T-cell (primary cell): ENCODE measurements at regions not wholly inside any gene's neighbourhood (a gene's known extent, or its start where the extent isn't known, plus 50 kb on each side); places are given as distances from the start of the nearest gene placed in this dataset.

Source experiments
- ATAC-seq, 4 experiments: fragments of 200-7000 bp in 3 of 4; fragments of 150-1000 bp in 1 of 4; cut with Tn5 transposase; replicated peaks in 1 of 4; 1 replicate in 3 of 4; 2 replicates in 1 of 4; pipeline ENCODE4 v1.10.0; 2021; ENCODE audit warnings: moderate library complexity in 3 of 4, mild to moderate bottlenecking in 2 of 4, moderate number of reproducible peaks in 1 of 4
- CTCF ChIA-PET, 2 donors: fragments of 300-600 bp; sonication (Branson Sonifier 250); formaldehyde crosslinking; loops; one replicate each; lab custom pipeline; 2022; ENCODE audit warnings: antibody characterized with exemption in 2 of 2; lab: Charles Lee
- POLR2A ChIA-PET, 2 donors: fragments of 300-600 bp; sonication (Branson Sonifier 250); formaldehyde crosslinking; loops; one replicate each; lab custom pipeline; 2022; ENCODE audit warnings: antibody characterized with exemption in 2 of 2; lab: Charles Lee
- DNase-seq, 35 experiments: peaks; one replicate each; pipeline versions ENCODE4 v3.0.0 to v3.0.0-alpha.2; 2013 to 2023
- H3K27ac ChIP-seq: one replicate; pipeline ENCODE4 v1.5.1; 2013; ENCODE audit warnings: low read length
- H3K27me3 ChIP-seq, 2 experiments: replicated peaks in 1 of 2; 1 replicate in 1 of 2; 2 replicates in 1 of 2; pipeline versions ENCODE4 v1.6.1 to v1.7.0; 2013; ENCODE audit warnings: low read length in 1 of 2, mixed read lengths in 1 of 2; ENCODE audit not compliant: control insufficient read depth in 2 of 2, insufficient read depth in 2 of 2; ENCODE audit errors: extremely low read depth in 1 of 2
- H3K36me3 ChIP-seq, 2 donors: 1 replicate in 1 of 2; 2 replicates in 1 of 2; pipeline versions ENCODE4 v1.6.1 to v1.7.0; 2013; ENCODE audit warnings: low read length in 1 of 2; ENCODE audit not compliant: control insufficient read depth in 2 of 2, insufficient read depth in 1 of 2; ENCODE audit errors: extremely low read depth in 1 of 2
- H3K4me1 ChIP-seq, 2 experiments: 1 replicate in 1 of 2; 2 replicates in 1 of 2; pipeline versions ENCODE4 v1.6.1 to v1.7.0; 2013; ENCODE audit warnings: low read length in 2 of 2, mixed read lengths in 1 of 2; ENCODE audit not compliant: insufficient read depth in 2 of 2, control insufficient read depth in 1 of 2; ENCODE audit errors: extremely low read depth in 1 of 2
- H3K4me3 ChIP-seq, 2 donors: 1 replicate in 1 of 2; 2 replicates in 1 of 2; pipeline versions ENCODE4 v1.5.1 to v1.7.0; 2013; ENCODE audit warnings: mild to moderate bottlenecking in 2 of 2, low read length in 1 of 2, moderate library complexity in 1 of 2; ENCODE audit not compliant: control insufficient read depth in 1 of 2; ENCODE audit errors: extremely low read depth in 1 of 2
- H3K9me3 ChIP-seq: 2 replicates; pipeline ENCODE4 v1.7.0; 2013
- H3K27ac Mint-ChIP-seq, 2 donors: one replicate each; pipeline ENCODE4 v1.8.0; 2020 to 2021; ENCODE audit warnings: mild to moderate bottlenecking in 2 of 2, mixed read lengths in 2 of 2
- H3K27me3 Mint-ChIP-seq, 2 donors: one replicate each; pipeline ENCODE4 v1.8.0; 2021 to 2022; ENCODE audit warnings: mixed read lengths in 2 of 2
- H3K36me3 Mint-ChIP-seq: one replicate; pipeline ENCODE4 v1.8.0; 2021; ENCODE audit warnings: mixed read lengths
- H3K4me1 Mint-ChIP-seq, 3 donors: one replicate each; pipeline ENCODE4 v1.8.0; 2020 to 2022; ENCODE audit warnings: mixed read lengths in 3 of 3, mild to moderate bottlenecking in 1 of 3
- H3K4me3 Mint-ChIP-seq, 3 donors: one replicate each; pipeline ENCODE4 v1.8.0; 2020 to 2022; ENCODE audit warnings: mild to moderate bottlenecking in 3 of 3, mixed read lengths in 3 of 3, moderate library complexity in 3 of 3
- H3K9me3 Mint-ChIP-seq, 3 donors: one replicate each; pipeline ENCODE4 v1.8.0; 2020 to 2022; ENCODE audit warnings: mixed read lengths in 3 of 3
- WGBS: methylation state at CpG from one replicate; pipeline ENCODE4 v1.1.5; 2013; ENCODE audit warnings: missing lambda C conversion rate; ENCODE audit not compliant: insufficient coverage; 5-methylcytosine and 5-hydroxymethylcytosine counted together

- H3K27me3 ChIP-seq, result no peaks in the 10 kb centered on the region
- no peaks in the 10 kb centered on the region for H3K4me1 ChIP-seq
- no CpG with 5 or more reads among the region's 1 CpG for WGBS
- peaks cover 22 to 51% (median 33%) of the 10 kb centered on the region in 3 donors for H3K9me3 Mint-ChIP-seq
- no peaks in the 10 kb centered on the region for H3K4me1 Mint-ChIP-seq
- no peak overlapping the region for H3K4me3 ChIP-seq
- POLR2A ChIA-PET, result no interaction called here
- H3K27ac ChIP-seq, result no peak overlapping the region
- peaks cover 0 to 1% of the 10 kb centered on the region in 2 donors for H3K27me3 Mint-ChIP-seq
- H3K36me3 Mint-ChIP-seq, result peaks cover 3% of the 10 kb centered on the region
- no peaks in the 10 kb centered on the region for H3K36me3 ChIP-seq
- H3K9me3 ChIP-seq, result no peaks in the 10 kb centered on the region
- no peak for DNase-seq
- H3K27ac Mint-ChIP-seq, result no peak overlapping the region
- no peak for ATAC-seq
- CTCF ChIA-PET, result no interaction called here
- no peak overlapping the region for H3K4me3 Mint-ChIP-seq
Observed at GRCh38 chr21:18089786-18090185, 154.8 kb upstream of the CHODL start.

GRCh38 chr21:18070392-18070791 lies 174.2 kb upstream of the CHODL start:
- CTCF ChIA-PET, result no interaction called here
- DNase-seq (no peak), ATAC-seq (no peak)
- H3K4me3 ChIP-seq, result no peak overlapping the region
- no peaks in the 10 kb centered on the region for H3K36me3 ChIP-seq
- Mint-ChIP-seq H3K4me3 (no peak overlapping the region), H3K36me3 (no peaks in the 10 kb centered on the region), H3K4me1 (no peaks in the 10 kb centered on the region), H3K27ac (no peak overlapping the region), H3K9me3 (no peaks in the 10 kb centered on the region), H3K27me3 (no peaks in the 10 kb centered on the region)
- no peaks in the 10 kb centered on the region for H3K4me1 ChIP-seq
- POLR2A ChIA-PET, result no interaction called here
- no peak overlapping the region for H3K27ac ChIP-seq
- WGBS, result 92% methylated on average over 1 of the region's 4 CpGs
- H3K27me3 ChIP-seq, result no peaks in the 10 kb centered on the region
- no peaks in the 10 kb centered on the region for H3K9me3 ChIP-seq

- POLR2A ChIA-PET, result no interaction called here
- H3K36me3 ChIP-seq, result no peaks in the 10 kb centered on the region
- no peaks in the 10 kb centered on the region for H3K27me3 ChIP-seq
- no peak for ATAC-seq
- H3K36me3 Mint-ChIP-seq, result no peaks in the 10 kb centered on the region
- no peaks in the 10 kb centered on the region for H3K4me1 ChIP-seq
- H3K27ac ChIP-seq, result no peak overlapping the region
- no peaks in the 10 kb centered on the region for H3K9me3 Mint-ChIP-seq
- H3K4me1 Mint-ChIP-seq, result no peaks in the 10 kb centered on the region
- no peaks in the 10 kb centered on the region for H3K9me3 ChIP-seq
- H3K4me3 ChIP-seq, result no peak overlapping the region
- no peaks in the 10 kb centered on the region for H3K27me3 Mint-ChIP-seq
- H3K4me3 Mint-ChIP-seq, result no peak overlapping the region
- WGBS, result no CpG with 5 or more reads among the region's 1 CpG
- DNase-seq, result no peak
- CTCF ChIA-PET, result no interaction called here
- no peak overlapping the region for H3K27ac Mint-ChIP-seq
Observed at GRCh38 chr21:18069875-18070274, 174.8 kb upstream of the CHODL start.

- H3K4me1 ChIP-seq, result no peaks in the 10 kb centered on the region
- H3K27ac ChIP-seq, result no peak overlapping the region
- WGBS, result 100% methylated on average over 1 of the region's 1 CpG
- H3K27me3 Mint-ChIP-seq, result no peaks in the 10 kb centered on the region
- no peak overlapping the region for H3K4me3 Mint-ChIP-seq
- no peaks in the 10 kb centered on the region for H3K4me1 Mint-ChIP-seq
- no peaks in the 10 kb centered on the region for H3K27me3 ChIP-seq
- ChIA-PET CTCF (interaction anchor here in 1 of 2 donors (0.6 kb wide), 1 partner anchor 132 kb away, joined by 8 read pairs; no protein-coding TSS in a partner anchor), POLR2A (no interaction called here)
- ATAC-seq (no peak), DNase-seq (no peak)
- no peaks in the 10 kb centered on the region for H3K36me3 ChIP-seq
- H3K36me3 Mint-ChIP-seq, result no peaks in the 10 kb centered on the region
- no peaks in the 10 kb centered on the region for H3K9me3 ChIP-seq
- H3K4me3 ChIP-seq, result no peak overlapping the region
- H3K27ac Mint-ChIP-seq, result no peak overlapping the region
- H3K9me3 Mint-ChIP-seq, result peaks cover 0 to 4% (median 0%) of the 10 kb centered on the region in 3 donors
Observed at GRCh38 chr21:18060402-18060801, 184.2 kb upstream of the CHODL start.

DNA sequence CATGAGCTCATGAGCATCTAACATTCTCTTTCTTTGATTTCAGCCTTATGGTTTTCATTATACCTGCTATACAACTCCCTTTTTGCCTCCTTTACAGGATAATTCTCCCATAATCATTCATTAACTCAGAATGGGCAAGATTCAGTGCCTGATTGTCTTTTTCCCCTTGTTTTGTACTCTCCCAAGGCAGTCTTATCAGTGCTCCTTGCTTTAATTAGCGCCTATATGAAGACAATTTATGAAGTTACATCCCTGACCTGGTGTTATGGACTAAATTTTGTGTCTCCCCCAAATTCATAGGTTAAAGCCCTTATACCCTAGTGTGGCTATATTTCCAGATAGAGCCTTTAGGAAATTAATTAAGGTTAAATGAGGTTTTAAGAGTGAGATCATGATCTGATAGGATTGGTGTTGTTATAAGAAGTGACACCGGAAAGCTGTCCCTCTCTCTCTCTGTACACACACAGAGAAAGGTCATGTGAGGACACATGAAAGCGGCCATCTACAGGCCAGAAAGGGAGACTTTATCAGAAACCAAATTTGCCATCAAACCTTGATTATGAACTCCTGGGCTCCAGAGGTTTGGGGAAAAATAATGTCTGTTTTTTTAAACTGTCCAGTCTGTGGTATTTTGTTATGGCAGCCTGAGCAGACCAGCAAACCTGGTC lies 185.8 kb upstream of the CHODL start:
- Mint-ChIP-seq H3K9me3 (peaks cover 0 to 4% (median 0%) of the 10 kb centered on the region in 3 donors), H3K36me3 (no peaks in the 10 kb centered on the region), H3K4me3 (no peak overlapping the region), H3K4me1 (no peaks in the 10 kb centered on the region), H3K27ac (no peak overlapping the region), H3K27me3 (no peaks in the 10 kb centered on the region)
- Histone ChIP-seq H3K4me1 (no peaks in the 10 kb centered on the region), H3K27me3 (no peaks in the 10 kb centered on the region), H3K4me3 (no peak overlapping the region), H3K36me3 (no peaks in the 10 kb centered on the region), H3K27ac (no peak overlapping the region), H3K9me3 (no peaks in the 10 kb centered on the region)
- CTCF ChIA-PET, result no interaction called here
- ATAC-seq (no peak), DNase-seq (no peak)
- POLR2A ChIA-PET, result no interaction called here
- no CpG with 5 or more reads among the region's 3 CpGs for WGBS

DNA sequence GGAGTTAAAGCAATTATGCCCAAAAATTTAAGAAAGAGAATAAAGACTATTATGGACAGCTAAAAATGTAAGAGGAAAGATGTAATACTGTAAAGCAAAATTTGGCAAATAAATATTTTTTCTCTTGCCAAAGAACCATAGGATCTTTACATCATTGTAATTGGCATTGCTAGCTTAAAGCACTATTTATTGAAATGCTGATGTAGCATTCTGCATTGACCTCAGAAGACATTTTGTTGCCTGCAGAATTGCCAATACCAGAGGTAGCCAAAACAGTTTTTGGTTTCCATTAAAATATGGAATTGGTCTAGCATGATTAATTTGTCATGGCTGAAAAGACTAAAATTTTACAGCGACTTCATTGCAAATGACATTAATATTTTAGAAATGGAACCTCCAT lies 191.5 kb upstream of the CHODL start:
- DNase-seq (no peak), ATAC-seq (no peak)
- no CpG with 5 or more reads among the region's 1 CpG for WGBS
- Histone ChIP-seq H3K27ac (no peak overlapping the region), H3K4me1 (no peaks in the 10 kb centered on the region), H3K9me3 (no peaks in the 10 kb centered on the region), H3K4me3 (no peak overlapping the region), H3K36me3 (no peaks in the 10 kb centered on the region), H3K27me3 (no peaks in the 10 kb centered on the region)
- ChIA-PET CTCF (no interaction called here), POLR2A (no interaction called here)
- Mint-ChIP-seq H3K4me1 (no peaks in the 10 kb centered on the region), H3K27ac (no peak overlapping the region), H3K36me3 (no peaks in the 10 kb centered on the region), H3K9me3 (no peaks in the 10 kb centered on the region), H3K27me3 (peaks cover 0 to 2% of the 10 kb centered on the region in 2 donors), H3K4me3 (no peak overlapping the region)
